Mesodermal cell (in vitro differentiated cells): ENCODE measurements at regions not wholly inside any gene's neighbourhood (a gene's known extent, or its start where the extent isn't known, plus 50 kb on each side); places are given as distances from the start of the nearest gene placed in this dataset.

ENCODE experiments used
- H3K27ac ChIP-seq: 2 replicates; pipeline ENCODE4 v1.7.0; 2013; ENCODE audit warnings: mild to moderate bottlenecking, low read depth, low read length, moderate library complexity; ENCODE audit not compliant: severe bottlenecking
- H3K36me3 ChIP-seq: 2 replicates; pipeline ENCODE4 v1.7.1; 2013; ENCODE audit warnings: mild to moderate bottlenecking, low read length, moderate library complexity; ENCODE audit not compliant: control insufficient read depth, insufficient read depth
- H3K4me1 ChIP-seq: one replicate; pipeline ENCODE4 v1.7.1; 2013; ENCODE audit warnings: mild to moderate bottlenecking, low read length; ENCODE audit not compliant: insufficient read depth, control insufficient read depth, poor library complexity, severe bottlenecking
- H3K4me3 ChIP-seq: 2 replicates; pipeline ENCODE4 v1.7.0; 2013; ENCODE audit warnings: low read length, control low read depth, mild to moderate bottlenecking; ENCODE audit not compliant: insufficient read depth, poor library complexity, severe bottlenecking; ENCODE audit errors: extremely low read depth
- H3K9me3 ChIP-seq: 2 replicates; pipeline ENCODE4 v1.7.1; 2013; ENCODE audit warnings: mild to moderate bottlenecking, low read length, moderate library complexity; ENCODE audit not compliant: control insufficient read depth
- WGBS, 2 experiments: methylation state at CpG; one replicate each; pipeline ENCODE4 v1.1.5; 2013; ENCODE audit warnings: missing lambda C conversion rate in 2 of 2; ENCODE audit not compliant: insufficient coverage in 2 of 2; 5-methylcytosine and 5-hydroxymethylcytosine counted together

DNA sequence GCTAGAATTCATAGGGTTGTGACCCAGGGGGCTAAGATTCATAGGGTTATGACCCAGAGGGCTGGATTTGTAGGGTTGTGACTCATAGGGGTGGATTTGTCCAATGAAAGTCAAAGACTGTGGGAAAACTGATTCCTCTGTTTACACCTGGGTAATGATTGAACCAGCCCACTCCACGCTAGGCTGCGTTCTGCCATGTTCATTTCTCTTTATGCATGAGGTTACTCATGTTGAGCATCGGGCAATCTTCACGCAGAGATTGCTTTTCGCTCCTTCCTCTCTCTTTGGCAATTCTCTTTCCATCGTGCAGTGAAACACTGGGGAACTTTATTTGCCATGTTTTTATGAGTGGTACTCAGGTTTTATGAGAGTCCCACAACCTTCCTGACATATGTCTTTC is 127.8 kb downstream of the CRLF2 start:
- 89 to 92% methylated on average over 4 to 5 of the region's 6 CpGs for WGBS, 2 experiments
- Histone ChIP-seq H3K4me1 (peaks cover 7% of the 10 kb centered on the region), H3K4me3 (no peak overlapping the region), H3K36me3 (no peaks in the 10 kb centered on the region), H3K9me3 (no peaks in the 10 kb centered on the region), H3K27ac (no peak overlapping the region)

DNA sequence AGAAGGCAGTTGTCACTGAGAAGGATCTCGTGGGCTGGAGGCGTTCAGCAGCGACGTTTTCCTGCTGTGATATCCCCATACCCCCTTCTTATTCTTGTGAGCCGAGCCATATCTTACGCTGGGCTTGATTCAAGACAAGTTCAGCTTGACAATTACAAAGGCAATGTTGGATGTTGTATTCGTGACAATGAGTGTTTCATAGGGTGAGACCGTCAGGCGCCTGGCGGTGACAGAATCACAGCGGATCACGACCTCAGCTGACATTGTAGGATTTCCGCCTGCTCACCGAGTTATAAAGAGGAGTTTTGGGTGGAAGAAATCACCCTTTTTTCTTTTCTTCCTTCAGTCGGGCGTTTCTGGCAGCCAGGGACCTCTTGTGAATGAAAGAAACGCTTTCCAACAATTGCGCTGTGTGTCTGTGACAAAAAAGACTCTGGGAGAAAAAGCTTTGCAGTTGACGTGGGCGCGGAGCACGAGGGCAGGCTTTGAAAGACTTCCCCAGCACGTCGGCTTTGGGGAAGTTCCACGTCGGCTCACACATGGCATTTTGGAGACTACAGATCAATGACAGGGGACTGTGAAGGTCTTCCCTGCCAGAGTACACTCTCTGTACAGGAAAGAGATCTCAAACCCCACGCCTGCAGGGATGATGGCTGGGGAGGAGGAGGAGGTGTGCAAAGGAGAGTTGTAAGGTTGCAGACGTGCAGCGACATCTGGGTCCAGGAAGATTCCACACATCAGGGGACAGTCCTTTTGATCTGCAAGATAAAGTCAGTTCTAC is 135.4 kb downstream of the CRLF2 start:
- no peak overlapping the region for H3K4me3 ChIP-seq
- H3K9me3 ChIP-seq: peaks cover 6% of the 10 kb centered on the region
- 79 to 82% methylated on average over 22 to 26 of the region's 29 CpGs for WGBS, 2 experiments
- H3K4me1 ChIP-seq: no peaks in the 10 kb centered on the region
- no peaks in the 10 kb centered on the region for H3K36me3 ChIP-seq
- no peak overlapping the region for H3K27ac ChIP-seq

DNA sequence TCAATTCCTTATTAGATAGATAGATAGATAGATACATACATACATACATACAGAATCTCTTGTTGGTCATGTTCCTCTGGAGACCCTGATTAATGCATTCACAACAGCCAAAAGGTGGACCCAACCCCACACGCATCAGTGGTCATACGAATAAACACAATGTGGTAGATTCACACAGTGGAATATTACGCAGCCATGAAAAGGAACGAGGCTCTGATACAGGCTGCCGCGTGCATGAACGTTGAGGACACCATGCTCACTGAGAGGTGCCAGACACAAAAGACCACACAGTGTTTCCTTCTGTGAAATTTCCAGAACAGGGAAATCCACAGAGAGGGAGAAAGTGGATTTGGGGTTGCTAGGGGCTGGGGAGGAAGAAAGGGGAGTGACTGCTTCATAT is 136.7 kb downstream of the CRLF2 start:
- Histone ChIP-seq H3K4me1 (no peaks in the 10 kb centered on the region), H3K4me3 (no peak overlapping the region), H3K9me3 (peaks cover 6% of the 10 kb centered on the region), H3K27ac (no peak overlapping the region), H3K36me3 (no peaks in the 10 kb centered on the region)
- WGBS, 2 experiments: 94% methylated on average over 7 of the region's 7 CpGs

DNA sequence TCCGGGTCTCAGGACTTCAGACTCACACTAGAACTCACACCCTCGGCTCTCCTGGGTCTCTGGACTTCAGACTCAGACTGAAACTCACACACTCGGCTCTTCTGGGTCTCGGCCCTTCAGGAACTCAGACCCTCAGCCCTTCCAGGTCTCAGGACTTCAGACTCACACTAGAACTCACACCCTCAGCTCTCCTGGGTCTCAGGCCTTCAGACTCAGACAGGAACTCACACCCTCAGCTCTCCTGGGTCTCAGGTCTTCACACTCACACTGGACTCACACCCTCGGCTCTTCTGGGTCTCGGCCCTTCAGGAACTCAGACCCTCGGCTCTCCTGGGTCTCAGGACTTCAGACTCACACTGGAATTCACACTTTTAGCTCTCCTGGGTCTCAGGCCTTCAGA is 137.3 kb downstream of the CRLF2 start:
- Histone ChIP-seq H3K36me3 (no peaks in the 10 kb centered on the region), H3K9me3 (peaks cover 6% of the 10 kb centered on the region), H3K27ac (no peak overlapping the region), H3K4me1 (no peaks in the 10 kb centered on the region), H3K4me3 (no peak overlapping the region)
- 82 to 83% methylated on average over 6 to 7 of the region's 7 CpGs for WGBS, 2 experiments

DNA sequence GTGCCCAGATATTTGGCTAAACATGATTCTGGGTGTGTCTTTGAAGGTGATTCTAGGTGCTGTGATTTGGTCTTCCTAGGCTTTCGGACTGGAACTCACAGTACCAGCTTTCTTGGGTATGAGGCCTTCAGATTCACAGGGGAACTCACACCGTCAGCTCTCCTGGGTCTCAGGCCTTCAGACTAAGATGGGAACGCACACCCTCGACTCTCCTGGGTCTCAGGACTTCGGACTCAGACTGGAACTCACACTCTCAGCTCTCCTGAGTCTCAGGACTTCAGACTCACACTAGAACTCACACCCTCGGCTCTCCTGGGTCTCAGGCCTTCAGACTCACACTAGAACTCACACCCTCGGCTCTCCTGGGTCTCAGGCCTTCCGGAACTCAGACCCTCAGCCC is 137.7 kb downstream of the CRLF2 start:
- Histone ChIP-seq H3K4me3 (no peak overlapping the region), H3K9me3 (peaks cover 6% of the 10 kb centered on the region), H3K36me3 (no peaks in the 10 kb centered on the region), H3K27ac (no peak overlapping the region), H3K4me1 (no peaks in the 10 kb centered on the region)
- WGBS, 2 experiments: 92 to 97% methylated on average over 7 to 8 of the region's 8 CpGs

DNA sequence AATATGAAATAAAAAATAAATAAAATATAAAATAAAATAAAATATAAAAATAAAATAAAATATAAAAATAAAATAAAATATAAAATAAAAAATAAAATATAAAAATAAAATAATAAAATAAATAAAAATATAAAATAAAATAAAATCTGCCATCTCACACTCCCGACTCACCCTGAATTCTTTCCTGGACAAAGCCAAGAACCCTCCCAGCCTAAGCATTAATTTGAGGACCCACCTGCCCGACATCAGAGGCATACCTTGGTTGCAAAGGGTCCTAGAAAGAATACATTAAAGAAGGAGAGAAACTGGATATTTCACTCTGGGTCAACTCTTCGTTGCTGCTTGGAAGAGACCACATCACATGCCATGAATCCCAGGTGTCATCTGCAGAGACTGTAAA is 138.3 kb downstream of the CRLF2 start:
- H3K4me1 ChIP-seq: no peaks in the 10 kb centered on the region
- H3K36me3 ChIP-seq: no peaks in the 10 kb centered on the region
- H3K4me3 ChIP-seq: no peak overlapping the region
- no peak overlapping the region for H3K27ac ChIP-seq
- H3K9me3 ChIP-seq: peaks cover 6% of the 10 kb centered on the region
- 100% methylated on average over 1 of the region's 3 CpGs for WGBS, 2 experiments

DNA sequence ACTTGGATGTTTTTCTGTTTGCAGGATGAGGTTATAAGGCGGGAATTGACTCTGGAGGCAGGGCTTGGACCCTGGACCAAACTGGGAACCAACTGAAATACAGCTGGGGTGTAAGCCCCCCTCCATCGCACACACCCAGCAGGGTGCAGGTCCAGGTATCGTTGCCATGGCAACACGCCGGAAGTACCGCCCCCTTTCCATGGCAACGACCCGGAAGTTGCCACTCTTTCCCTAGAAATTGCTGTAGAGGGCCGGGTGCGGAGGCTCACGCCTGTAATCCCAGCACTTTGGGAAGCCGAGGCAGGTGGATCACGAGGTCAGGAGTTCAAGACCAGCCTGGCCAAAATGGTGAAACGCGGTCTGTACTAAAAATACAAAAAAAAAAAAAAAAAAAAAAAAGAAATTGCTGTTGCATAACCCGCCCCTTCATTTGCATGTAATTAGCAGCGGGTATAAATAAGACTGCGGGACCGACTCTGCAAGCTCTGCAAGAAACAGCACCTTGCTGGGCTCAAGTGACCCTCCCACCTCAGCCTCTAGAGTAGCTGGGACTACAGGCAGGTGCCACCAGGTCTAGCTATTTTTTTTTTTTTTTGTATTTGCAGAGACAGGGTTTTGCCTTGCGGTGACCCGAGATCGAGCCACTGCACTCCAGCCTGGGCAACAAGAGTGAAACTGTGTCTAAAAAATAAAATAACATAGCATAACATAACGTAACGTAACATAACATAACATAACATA is 139.6 kb downstream of the CRLF2 start:
- WGBS, 2 experiments: 86% methylated on average over 15 of the region's 24 CpGs
- peaks cover 6% of the 10 kb centered on the region for H3K9me3 ChIP-seq
- no peak overlapping the region for H3K27ac ChIP-seq

DNA sequence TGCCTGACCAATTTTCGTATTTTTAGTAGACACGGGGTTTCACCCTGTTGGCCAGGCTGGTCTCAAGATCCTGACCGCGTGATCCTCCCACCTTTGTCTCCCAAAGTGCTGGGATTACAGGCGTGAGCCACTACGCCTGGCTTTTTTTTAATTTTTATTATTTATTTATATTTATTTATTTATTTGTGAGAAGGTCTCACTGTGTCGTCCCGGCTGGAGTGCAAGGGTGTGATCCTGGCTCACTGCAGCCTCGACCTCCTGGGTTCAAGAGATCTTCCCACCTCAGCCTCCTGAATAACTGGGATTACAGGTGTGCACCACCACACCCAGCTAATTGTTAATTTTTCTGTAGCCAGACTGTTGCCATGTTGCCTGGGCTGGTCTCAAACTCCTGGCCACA is 141.1 kb downstream of the CRLF2 start:
- Histone ChIP-seq H3K4me3 (no peak overlapping the region), H3K36me3 (no peaks in the 10 kb centered on the region), H3K27ac (no peak overlapping the region), H3K4me1 (no peaks in the 10 kb centered on the region), H3K9me3 (peaks cover 6% of the 10 kb centered on the region)
- WGBS, 2 experiments: 94 to 98% methylated on average over 2 to 3 of the region's 9 CpGs

More for the DNA sequence above, 139.6 kb downstream of the CRLF2 start:
- Histone ChIP-seq H3K4me3 (no peak overlapping the region), H3K36me3 (no peaks in the 10 kb centered on the region), H3K4me1 (no peaks in the 10 kb centered on the region)

DNA sequence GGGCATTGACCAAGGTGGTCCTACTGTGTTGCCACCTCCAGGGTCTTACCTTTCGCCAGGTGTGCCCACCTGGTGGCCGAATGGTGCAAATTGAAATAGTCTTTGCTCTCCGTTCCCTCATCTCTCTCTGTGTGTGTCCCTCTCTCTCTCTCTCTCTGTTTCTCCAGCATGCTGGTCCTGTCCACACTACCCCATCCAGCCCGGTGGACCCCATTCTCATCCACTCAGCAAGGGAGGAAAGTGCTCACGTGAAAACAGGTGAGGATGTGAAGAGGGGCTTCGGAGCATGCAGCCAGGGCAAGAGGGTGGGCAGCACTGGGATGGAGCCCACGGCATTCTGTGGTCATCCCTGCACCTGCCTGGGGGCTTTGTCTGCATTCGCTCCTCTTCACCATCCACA is 150.1 kb downstream of the CRLF2 start:
- WGBS, 2 experiments: 78 to 80% methylated on average over 5 to 7 of the region's 8 CpGs
- no peaks in the 10 kb centered on the region for H3K9me3 ChIP-seq

DNA sequence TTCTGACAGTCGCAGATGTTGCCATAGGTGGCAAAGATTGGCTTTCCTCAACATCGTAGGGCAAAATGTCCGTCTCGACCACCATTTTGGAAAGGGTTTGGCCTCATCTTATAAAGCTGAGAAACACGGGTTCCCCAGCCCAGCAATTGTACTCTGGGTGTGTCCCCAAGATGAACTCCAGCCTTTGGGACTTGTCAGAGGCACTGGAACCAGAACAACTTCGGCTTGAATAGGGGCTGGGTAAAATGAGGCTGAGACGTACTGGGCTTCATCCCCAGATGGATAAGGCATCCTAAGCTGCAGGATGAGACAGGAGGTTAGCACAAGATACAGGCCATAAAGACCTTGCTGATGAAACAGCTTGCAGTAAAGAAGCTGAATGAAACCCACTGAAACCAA is 151.9 kb downstream of the CRLF2 start:
- WGBS, 2 experiments: 85 to 90% methylated on average over 7 of the region's 7 CpGs
- no peaks in the 10 kb centered on the region for H3K9me3 ChIP-seq
- no peak overlapping the region for H3K4me3 ChIP-seq
- no peaks in the 10 kb centered on the region for H3K4me1 ChIP-seq
- no peak overlapping the region for H3K27ac ChIP-seq
- no peaks in the 10 kb centered on the region for H3K36me3 ChIP-seq

More for the DNA sequence above, 150.1 kb downstream of the CRLF2 start:
- H3K4me1 ChIP-seq: no peaks in the 10 kb centered on the region
- no peak overlapping the region for H3K4me3 ChIP-seq
- no peak overlapping the region for H3K27ac ChIP-seq
- no peaks in the 10 kb centered on the region for H3K36me3 ChIP-seq
